HG02571 (cell line): ENCODE measurements at regions not wholly inside any gene's neighbourhood (a gene's known extent, or its start where the extent isn't known, plus 50 kb on each side); places are given as distances from the start of the nearest gene placed in this dataset.

Source experiments
- ATAC-seq: cut with Tn5 transposase; IDR thresholded peaks from one replicate; pipeline ENCODE4 v1.9.1; 2021; ENCODE audit warnings: mild to moderate bottlenecking, moderate library complexity; ENCODE audit not compliant: unreplicated experiment

DNA sequence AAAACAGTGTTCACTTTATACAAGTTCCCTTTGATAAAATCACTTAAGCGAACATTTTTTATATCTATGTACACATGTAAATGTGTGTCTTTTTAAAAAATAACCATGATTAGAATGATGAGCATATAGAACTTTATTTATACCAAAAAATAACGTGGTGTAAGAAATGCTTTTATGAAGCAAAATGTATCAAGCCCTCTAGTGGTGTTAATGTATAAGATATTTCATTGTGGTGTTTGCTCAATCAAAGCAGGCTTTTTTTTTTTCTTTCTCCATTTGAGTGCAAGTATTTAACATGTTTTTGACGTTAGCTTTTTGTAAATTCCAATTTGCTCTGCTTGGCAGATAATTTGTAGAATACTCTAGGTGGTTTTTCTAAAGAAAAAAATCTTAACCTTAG, 2092.4 kb upstream of the TENM3 start:
- no peak for ATAC-seq

DNA sequence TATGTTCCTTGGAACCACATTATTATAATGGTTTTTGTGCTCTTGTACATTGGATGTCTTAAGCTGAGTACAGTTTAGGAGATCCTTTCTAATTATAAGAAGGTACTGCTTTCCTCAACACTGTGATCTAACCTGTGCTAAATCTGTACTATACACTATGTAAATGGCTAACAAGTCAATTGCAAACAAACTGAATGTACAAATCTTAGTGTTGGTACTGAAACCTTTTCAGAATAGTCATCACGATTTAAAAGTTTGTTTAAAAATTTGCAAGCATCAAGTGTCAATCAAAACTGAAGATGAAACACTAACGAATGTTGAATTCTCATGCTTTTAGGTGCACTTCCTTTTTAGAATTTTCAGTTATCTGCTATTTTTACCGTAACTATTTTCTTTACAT, 2090.4 kb upstream of the TENM3 start:
- no peak for ATAC-seq

DNA sequence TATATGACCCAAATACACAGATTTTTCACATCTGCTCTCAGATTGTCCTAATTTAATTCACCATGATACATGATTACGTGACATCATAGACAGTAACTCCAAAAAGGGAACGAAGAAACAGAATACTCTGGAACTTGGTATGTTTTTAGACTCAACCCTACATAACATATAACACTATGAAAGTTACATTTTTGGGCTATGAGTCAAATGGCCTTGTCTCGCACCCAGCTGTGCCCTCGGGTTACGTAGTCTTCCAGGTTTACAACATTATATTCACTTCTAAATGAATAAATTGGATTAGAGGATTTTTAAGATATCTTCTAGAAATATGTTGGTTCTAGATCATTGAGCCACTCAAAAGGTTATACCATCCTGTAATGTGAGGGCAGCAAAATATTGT, 2089.6 kb upstream of the TENM3 start:
- no peak for ATAC-seq

DNA sequence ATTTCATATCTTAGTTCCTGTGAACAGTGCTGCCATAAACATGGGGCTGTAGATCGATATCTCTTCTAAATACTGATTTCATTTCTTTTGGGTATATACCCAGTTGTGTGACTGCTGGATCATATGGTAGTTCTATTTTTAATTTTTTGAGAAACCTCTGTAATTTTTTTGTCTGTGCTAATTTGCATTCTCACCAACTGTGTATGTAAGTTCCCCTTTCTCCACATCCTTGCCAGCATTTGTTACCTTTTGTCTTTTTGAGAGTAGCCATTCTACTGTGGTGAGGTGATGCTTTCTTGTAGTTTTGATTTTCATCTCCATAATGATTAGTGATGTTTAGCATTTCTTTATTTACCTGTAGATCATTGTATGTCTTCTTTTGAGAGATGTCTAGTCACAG, 2086.5 kb upstream of the TENM3 start:
- ATAC-seq: no peak

DNA sequence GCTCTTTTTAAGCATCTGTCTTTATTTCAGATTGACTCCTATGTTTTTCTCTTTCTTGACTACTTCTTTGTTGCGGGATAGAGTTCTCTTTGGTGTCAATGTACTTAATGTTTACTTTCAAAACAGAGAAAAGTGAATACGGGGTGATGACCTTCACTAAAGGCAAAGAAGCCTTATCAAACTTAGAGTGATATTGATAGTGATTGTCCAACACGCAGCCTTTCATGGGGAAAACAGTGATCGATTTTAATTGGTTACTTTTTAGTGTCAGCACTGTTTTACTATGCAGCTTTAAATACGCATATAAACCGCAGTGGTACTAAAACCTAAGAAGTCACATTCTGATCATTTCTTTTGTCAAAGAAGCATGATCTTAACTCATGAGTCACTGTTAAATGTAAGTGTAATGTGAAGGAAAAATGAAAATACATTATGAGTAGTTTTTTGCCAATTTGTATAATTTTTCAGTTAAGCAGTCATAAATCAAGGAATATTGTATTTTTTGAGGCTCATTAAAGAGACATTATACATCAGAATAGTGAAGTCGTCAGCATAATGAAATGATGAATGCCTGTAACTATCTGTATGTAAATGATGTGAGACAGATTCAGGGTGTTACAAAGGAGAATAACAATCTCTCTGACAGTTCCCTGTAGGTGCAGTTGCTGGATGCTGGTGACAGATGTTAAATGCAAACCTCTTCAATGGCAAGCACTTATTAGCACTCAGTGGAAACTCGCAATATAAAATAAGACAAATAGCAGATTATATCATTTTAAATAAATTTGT, 2082.8 kb upstream of the TENM3 start:
- ATAC-seq: no peak

DNA sequence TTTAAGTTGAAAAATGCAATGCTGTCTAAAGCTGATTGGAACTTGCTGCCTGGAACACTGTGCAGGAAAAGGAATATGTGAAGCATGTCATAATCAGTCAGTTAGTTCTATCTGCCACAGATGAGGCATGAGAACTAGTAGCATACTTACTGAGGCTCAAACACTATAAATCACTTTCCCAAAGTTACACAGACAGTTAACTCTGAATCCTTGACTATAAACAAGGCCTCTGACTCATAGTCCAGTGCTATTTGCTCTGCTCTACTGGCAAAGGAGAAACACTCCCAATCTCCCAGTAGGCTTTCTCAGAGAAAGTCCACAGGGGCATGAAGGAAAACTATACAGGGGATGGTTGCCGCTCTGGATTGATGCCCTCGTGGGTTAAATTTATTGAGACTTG, 2078.4 kb upstream of the TENM3 start:
- no peak for ATAC-seq

DNA sequence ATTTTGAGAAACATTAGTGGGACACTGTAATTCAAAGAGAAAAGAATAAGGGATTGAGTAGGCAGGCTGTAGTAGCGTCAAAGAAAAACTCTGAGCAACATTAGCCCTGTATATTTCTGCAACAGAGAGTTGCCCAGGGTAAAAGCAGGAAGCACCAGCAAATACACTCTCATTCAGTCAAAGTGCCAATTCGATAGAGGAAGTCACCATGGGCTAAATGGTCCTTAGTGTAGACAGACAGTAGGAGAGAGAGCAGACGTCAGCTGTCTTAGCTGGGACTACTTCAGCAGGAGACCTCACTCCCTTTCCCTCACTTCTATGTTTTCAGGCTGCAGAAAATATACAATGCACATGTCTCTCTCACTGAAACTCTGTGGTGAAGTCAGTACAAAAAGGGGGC, 2073.8 kb upstream of the TENM3 start:
- ATAC-seq: no peak

DNA sequence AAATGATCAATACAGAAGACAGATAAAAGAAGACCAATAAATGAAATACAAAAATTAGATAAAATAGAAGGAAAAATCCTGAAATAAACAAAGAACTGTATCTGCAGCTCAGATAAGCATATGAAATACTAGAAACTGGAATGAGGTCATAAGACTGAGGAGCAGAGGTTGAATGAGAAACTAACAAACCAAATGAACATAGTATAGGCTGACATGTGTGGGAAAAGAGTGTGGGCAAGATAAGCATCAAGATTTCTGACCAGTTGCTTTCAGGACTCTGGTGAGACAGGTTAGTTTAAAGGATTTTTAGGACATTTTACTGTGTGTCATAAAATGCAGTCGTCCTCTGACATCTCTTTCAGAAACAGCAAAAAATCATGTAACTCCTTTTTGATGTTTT, 2073.2 kb upstream of the TENM3 start:
- no peak for ATAC-seq

DNA sequence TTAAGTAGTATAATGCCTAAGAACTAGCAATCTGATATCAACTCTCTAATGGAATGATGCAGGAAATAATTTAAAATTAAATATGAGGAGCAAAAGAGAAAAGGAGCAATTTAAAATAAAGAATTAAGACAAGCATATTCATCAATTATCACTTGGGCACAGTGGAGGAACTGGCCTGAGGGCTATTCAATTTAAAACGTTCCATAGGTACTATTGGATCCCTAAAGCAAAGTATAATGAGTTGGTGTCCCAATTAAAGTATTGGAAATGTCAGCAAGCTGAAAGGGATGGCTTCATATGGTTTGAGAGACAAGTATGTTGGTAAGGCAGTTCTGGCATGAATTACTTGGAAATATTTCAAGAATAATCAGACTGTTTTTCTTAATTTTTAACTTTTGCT, 2064.1 kb upstream of the TENM3 start:
- ATAC-seq: no peak

DNA sequence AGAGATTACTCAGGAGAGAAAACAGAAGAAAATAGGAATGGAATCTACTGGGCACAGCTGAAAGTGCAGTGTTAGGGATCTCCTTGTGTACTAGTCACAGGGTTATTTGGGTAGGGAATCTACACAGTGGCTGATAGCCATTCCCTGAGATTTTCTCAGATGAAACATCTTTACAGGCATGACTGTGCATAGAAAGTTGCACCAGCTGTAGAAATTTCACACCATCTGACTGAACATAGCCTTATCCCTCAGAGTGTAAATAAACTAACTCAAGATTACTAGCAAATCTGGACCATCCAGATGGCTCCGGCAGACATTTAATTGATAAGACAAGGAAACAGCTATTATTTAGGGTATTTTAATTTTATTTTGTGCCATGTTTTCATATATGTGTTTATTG, 2053.5 kb upstream of the TENM3 start:
- no peak for ATAC-seq

DNA sequence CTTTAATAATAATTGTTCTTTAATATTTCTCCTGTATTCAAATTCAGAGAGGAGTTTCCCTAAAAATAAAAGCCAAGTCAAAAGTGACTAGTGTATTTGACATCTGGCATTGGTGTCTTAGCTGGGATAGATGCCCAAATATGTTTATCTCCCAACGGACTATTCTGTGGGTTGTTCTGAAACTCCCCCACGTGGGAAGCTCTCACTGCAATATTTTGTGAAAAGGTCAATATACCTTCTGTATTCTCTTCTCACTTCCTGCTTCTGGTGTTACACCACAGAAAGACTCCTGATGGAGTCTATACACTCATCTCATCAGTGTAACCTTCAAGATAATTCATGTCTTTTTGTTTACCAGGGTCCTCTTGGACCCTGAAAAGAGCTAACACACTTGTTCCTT, 2052.8 kb upstream of the TENM3 start:
- ATAC-seq: no peak

DNA sequence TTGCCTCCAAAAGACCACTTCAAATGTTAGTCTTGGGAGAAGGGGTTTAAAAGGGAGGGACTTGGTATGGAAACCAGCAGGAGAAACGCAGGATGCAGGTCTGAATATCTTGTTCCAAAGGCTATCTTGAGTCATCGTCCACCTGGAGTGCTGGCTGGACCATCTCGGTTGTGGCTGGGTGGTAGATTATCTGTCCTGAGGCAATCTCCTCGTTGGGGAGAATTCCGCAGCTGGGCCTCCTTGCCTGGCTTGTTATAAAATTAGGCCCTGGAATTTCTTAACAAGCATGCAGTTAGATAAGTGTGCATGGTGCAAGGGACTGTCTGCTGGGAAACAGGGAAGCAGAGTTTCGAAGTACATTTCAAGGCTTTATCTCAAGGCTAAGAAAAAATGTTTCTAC, 2045.7 kb upstream of the TENM3 start:
- ATAC-seq: no peak

DNA sequence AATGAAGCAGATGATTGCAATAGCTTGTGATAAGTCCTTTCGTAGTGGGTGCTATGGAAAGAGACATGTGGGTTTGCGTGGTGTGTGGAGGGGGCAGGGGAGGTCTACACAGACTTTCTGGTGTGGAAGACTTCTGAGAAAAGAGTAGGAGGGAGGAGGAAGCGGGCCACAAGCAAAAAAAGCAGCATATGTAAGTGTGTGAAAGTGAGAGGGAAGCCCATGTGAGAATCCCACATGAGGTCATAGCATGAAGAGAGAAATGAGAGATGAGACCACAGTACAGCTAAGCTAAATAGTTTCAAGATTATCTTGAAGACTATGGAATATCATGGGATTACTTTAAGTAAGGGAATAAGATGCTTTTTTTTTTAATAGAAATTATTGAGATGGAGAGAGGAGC, 2039.9 kb upstream of the TENM3 start:
- ATAC-seq: no peak

DNA sequence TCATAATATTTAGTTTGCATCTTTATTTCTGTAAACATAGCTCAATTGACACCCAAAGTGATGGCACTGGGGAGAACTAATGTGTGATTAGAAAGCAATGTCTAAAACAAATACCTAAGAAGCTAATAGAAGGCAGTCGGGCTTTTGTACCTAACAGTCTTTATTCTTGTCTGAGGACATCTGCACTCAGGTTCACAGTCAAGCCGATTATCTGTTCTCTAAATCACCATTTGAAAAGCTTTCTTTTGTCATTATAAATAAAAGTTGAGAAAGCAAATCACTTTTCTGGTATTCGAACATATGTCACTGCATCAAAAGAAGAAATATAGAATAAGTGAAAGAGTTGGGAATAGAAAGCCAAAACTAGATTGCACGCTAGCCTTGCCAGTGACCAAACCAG, 2037.9 kb upstream of the TENM3 start:
- no peak for ATAC-seq

DNA sequence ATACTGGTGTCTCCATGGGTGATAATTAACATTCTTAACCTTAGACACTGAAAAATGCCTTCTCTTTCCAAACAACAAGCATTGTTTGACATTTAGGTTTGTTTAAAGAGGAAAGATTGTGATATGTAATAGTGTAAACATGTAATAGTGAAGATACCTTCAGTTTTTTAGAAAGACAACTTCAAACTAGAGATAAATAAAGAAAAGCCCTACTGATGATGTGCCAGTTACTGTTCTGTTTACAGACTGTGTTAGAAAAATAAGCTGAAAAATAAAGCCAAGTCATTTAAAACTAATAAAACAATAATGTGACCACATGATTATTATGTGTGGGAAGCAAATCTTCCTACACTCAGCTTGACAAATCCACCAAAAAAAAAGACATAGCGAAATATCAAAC, 2035.3 kb upstream of the TENM3 start:
- no peak for ATAC-seq

DNA sequence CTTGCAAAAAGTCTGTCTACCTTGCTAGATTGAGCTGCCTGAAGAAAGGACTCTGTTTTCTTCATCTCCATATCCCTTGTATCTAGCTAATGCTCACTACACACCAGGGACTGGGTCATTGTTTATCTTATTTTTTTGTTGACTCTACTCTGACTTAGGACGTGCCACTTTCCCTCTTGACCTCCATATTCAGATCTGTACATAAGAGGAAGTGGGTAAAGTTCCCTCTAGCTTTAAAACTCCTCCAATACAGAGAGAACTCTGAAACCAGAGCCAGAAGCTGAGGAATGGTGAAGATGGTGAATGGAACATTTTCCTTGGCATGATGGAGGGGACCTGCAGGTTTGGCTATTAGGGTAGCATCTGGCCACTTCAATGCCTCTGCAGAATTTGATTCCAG, 2026.1 kb upstream of the TENM3 start:
- no peak for ATAC-seq

DNA sequence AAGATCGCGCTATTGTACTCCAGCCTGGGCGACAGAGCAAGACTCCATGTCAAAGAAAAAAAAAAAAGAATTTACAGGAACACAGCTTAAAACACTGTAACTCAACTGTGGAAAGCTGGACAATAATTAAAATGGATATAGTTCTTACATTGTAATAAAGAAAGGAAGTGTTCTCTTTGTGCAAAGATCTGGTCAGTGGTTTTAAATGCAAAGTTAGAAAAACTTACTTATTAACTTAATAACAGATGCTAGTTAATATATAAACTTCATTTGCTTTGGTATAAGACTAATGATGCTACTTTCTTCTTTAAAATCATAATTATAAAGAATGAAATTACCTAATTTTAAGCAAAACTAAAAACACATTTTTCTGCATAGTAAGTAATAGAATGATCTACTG, 2024.1 kb upstream of the TENM3 start:
- ATAC-seq: no peak

DNA sequence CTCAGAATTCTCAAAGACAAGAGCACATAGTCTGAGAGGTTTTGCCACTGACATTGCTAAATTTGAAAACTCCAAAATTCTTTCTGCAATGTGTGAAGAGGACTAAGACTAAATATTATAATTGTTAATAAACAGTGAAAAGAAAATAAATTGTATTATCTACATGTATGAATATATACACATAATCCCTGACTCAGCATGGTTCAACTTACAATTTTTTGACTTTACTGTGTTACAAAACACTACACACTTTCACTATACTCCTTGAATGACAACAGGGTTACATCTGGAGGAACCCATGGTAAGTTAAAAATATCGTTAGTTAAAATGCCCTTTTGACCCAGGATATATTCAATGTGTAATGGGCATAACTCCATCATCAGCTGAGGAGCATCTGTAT, 2017.2 kb upstream of the TENM3 start:
- ATAC-seq: no peak

DNA sequence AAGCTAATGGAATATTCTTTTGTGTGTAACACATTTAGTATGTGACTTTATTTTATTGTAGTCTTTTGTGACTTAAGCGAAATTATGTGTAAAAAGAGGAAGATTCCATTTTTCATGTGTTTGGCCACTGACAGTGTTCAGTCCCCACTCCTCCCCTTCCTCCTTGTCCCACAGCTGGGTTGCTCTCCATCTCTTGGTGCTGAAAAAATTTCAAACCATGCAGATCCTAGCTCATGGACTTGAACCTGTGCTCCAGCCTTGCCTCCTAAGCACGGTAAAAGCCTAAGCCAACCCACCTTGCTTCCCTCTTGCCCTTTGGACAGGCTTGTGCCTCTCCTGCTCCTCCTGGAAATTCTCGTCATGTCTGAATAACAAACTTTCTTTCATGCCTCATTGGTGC, 2008.5 kb upstream of the TENM3 start:
- ATAC-seq: no peak

DNA sequence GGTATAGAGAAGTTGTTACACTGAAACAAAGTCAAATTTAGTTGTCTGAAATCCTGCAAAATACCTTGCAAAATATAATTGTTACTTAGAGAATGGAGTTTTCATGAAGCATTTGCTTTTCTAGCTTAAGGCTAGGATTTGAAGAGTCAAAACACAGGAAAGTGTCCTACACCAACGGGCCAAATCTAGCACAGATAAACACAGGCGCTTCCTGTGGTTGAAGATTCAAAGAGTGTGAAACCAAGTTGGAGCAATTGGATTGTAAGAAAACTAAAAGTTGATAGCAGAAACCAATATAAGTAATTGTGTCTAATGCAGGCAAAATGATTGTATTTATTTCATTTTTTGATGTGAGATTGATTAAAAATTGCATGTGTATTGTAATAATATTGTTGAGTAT, 2002.5 kb upstream of the TENM3 start:
- ATAC-seq: no peak

DNA sequence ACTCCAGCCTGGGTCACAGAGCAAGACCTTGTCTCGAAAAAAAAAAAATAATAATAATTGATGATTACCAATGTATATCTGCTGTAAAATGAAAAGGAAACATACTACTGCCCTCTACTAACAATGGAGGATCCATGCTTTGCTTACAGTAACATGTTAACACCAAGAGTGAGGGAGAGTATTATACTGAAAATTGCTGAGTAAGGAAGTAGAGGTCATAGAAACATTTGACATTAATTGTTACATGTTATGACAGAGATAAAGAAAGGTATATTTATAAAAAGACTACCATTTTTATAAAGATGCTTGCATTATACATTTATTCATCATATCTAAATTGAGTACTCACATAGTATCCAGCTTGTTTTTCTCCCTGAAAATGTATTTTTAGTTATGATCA, 1989.8 kb upstream of the TENM3 start:
- ATAC-seq: no peak

DNA sequence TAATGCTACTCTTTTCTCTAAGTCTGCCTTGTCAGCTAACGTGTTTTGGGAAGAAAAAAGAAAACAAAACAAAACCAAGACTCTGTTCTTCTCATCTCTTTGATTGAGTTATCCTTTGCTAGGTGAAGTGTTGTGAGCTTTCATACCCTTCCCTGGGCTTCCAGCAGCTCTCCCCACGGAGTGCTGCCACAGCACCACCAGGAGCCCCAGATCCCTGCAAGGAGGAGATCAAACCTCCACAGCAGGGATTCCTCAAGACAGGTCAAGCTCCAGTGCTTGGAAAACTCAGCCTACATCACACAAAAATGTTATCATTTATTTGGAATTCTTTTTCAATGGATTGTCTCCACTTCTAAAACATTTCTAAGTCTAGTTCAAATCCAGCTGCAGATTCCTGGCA, 1981.9 kb upstream of the TENM3 start:
- ATAC-seq: no peak

DNA sequence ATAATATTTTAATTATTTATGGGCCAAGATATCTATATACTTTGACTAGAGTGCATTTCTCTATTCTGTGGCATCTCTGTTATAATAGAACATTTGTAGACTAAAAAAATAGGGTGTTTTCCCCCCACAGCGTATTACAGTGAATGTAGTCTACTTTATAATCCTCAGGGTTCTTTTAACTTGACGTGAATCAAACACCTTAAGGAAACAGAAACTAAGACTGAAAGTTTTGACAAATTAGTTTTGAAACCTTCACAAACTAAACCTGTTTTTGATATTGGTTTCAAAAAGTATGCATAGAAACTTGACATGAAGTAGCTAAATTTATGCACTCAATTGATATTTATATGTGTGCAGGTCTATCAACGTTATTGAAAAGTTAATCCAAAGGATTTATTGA, 1963.1 kb upstream of the TENM3 start:
- no peak for ATAC-seq
